NCI-H1092 (cell line): ENCODE measurements at regions not wholly inside any gene's neighbourhood (a gene's known extent, or its start where the extent isn't known, plus 50 kb on each side); places are given as distances from the start of the nearest gene placed in this dataset.
"Not testable (repeated sequence)": the region's sequence is repeated elsewhere in the genome, so short reads cannot be mapped to it uniquely, and the experiment has no call there.

Experiments
- DNase-seq: peaks from one replicate; lab custom pipeline; 2025; lab: John Stamatoyannopoulos, UW

- DNase-seq, result no peak
These were observed 405.4 kb downstream of the PTPRC start for GRCh38 chr1:199044191-199044590.

- no peak for DNase-seq
These were observed 407.8 kb downstream of the PTPRC start for GRCh38 chr1:199046618-199047017.

GRCh38 chr1:199054694-199055093 lies 415.9 kb downstream of the PTPRC start:
- DNase-seq, result no peak

- DNase-seq, result no peak
These were observed 418.5 kb downstream of the PTPRC start for GRCh38 chr1:199057322-199057721.

- DNase-seq, result no peak
These were observed 419.4 kb downstream of the PTPRC start for GRCh38 chr1:199058281-199058680.

GRCh38 chr1:199064971-199065370 lies 426.1 kb downstream of the PTPRC start:
- DNase-seq, result no peak

GRCh38 chr1:199067483-199067882 lies 428.6 kb downstream of the PTPRC start:
- no peak for DNase-seq

- DNase-seq, result no peak
These were observed 432.2 kb downstream of the PTPRC start for GRCh38 chr1:199071080-199071479.

- no peak for DNase-seq
These were observed 434.3 kb downstream of the PTPRC start for GRCh38 chr1:199073166-199073565.

- DNase-seq, result no peak
These were observed 437.0 kb downstream of the PTPRC start for GRCh38 chr1:199075792-199076191.

GRCh38 chr1:199079994-199080393 lies 441.2 kb downstream of the PTPRC start:
- no peak for DNase-seq

GRCh38 chr1:199081739-199082138 lies 442.9 kb downstream of the PTPRC start:
- no peak for DNase-seq

GRCh38 chr1:199082778-199083389 lies 444.0 kb downstream of the PTPRC start:
- DNase-seq, result no peak

- no peak for DNase-seq
These were observed 444.8 kb downstream of the PTPRC start for GRCh38 chr1:199083680-199084079.

GRCh38 chr1:199084293-199084692 lies 445.5 kb downstream of the PTPRC start:
- no peak for DNase-seq

- DNase-seq, result no peak
These were observed 447.1 kb downstream of the PTPRC start for GRCh38 chr1:199085903-199086302.

- no peak for DNase-seq
These were observed 448.3 kb downstream of the PTPRC start for GRCh38 chr1:199087144-199087543.

- DNase-seq, result no peak
These were observed 450.7 kb downstream of the PTPRC start for GRCh38 chr1:199089393-199090122.

- DNase-seq, result not testable (repeated sequence)
These were observed 456.8 kb downstream of the PTPRC start for GRCh38 chr1:199095628-199096027.

GRCh38 chr1:199096591-199096990 lies 457.8 kb downstream of the PTPRC start:
- no peak for DNase-seq

- no peak for DNase-seq
These were observed 459.6 kb downstream of the PTPRC start for GRCh38 chr1:199098468-199098867.

- DNase-seq, result no peak
These were observed 462.3 kb downstream of the PTPRC start for GRCh38 chr1:199101139-199101538.

- DNase-seq, result no peak
These were observed 462.8 kb downstream of the PTPRC start for GRCh38 chr1:199101635-199102034.

- DNase-seq, result no peak
These were observed 463.4 kb downstream of the PTPRC start for GRCh38 chr1:199102239-199102638.
